GM12875 (cell line): ENCODE measurements at regions not wholly inside any gene's neighbourhood (a gene's known extent, or its start where the extent isn't known, plus 50 kb on each side); places are given as distances from the start of the nearest gene placed in this dataset.

Experiments used
- H3K4me3 ChIP-seq: one replicate; pipeline ENCODE4 v1.5.1; 2011; ENCODE audit warnings: low read depth, low read length, control low read depth
- TF ChIP-seq, protein P1 (sequence below): IDR thresholded peaks from 2 replicates; pipeline ENCODE4 v1.5.1; 2011; ENCODE audit warnings: low read depth, mild to moderate bottlenecking, control low read depth, inconsistent platforms, low read length, moderate library complexity, borderline replicate concordance; ENCODE audit not compliant: insufficient read depth

DNA sequence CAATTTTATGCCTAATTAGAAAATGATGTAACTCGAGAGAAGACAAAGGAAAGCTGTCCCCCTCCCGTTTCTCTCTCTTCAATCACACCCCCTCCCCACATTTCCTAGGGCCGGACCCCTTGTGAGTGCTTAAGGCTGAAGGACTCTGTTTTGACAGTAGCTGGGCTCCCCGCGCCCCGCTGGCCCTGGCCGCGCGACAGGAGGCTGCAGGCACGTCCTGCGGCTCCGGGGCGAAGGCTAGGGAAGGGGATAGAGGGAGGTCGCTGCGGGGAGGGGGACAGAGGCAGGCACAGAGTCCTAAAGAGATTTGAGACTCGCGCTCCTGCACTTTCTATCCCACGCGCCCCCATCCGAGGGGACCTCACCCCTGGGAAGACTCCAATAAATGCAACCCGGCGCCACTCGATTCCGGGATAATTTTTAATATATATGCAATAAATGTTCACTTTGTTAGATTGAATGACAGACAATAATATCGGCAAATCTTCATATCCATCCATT lies 56.2 kb upstream of the TMEM33 start:
- TF ChIP-seq, protein P1, sequence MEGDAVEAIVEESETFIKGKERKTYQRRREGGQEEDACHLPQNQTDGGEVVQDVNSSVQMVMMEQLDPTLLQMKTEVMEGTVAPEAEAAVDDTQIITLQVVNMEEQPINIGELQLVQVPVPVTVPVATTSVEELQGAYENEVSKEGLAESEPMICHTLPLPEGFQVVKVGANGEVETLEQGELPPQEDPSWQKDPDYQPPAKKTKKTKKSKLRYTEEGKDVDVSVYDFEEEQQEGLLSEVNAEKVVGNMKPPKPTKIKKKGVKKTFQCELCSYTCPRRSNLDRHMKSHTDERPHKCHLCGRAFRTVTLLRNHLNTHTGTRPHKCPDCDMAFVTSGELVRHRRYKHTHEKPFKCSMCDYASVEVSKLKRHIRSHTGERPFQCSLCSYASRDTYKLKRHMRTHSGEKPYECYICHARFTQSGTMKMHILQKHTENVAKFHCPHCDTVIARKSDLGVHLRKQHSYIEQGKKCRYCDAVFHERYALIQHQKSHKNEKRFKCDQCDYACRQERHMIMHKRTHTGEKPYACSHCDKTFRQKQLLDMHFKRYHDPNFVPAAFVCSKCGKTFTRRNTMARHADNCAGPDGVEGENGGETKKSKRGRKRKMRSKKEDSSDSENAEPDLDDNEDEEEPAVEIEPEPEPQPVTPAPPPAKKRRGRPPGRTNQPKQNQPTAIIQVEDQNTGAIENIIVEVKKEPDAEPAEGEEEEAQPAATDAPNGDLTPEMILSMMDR = no peak
- no peak overlapping the region for H3K4me3 ChIP-seq

DNA sequence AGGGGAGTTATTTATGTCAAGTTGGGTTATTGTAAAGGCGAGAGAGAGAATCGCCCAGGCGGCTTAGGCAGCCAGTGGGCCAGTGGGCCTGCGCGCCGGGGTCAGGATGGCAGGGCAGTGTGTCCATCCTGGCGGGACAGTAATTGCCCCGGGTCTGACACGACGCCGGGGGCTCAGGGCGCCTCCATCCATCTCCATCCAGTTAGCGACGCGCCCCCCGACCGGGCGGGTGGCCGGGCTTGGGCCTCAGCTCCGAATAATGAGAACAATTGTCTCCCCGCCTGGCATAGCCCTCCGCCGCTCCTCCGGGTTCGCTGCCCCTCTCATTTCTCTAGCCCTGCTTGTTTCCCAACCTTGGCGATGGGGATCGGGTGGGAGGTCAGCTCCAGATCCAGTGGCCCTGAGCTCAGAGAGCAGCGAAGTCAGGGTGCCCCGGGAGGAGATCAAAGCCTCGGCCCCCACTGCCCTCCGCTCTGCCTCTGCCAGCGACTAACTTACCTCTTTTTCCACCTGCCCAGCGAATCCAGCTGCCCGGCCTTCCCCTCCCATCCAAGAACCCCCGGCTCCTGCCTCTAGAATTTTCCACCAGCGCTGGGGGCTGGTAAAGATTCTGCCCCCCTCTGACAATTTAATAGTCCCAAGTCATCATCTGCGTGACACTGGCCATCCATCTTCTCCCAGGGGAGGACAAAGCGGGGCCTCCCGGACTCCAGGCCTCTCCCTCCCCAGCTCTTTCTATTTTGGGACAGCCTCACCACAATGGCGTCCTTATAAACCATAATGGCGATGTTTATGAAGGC lies 56.9 kb upstream of the TMEM33 start:
- TF ChIP-seq, protein P1 = no peak
- H3K4me3 ChIP-seq = no peak overlapping the region

DNA sequence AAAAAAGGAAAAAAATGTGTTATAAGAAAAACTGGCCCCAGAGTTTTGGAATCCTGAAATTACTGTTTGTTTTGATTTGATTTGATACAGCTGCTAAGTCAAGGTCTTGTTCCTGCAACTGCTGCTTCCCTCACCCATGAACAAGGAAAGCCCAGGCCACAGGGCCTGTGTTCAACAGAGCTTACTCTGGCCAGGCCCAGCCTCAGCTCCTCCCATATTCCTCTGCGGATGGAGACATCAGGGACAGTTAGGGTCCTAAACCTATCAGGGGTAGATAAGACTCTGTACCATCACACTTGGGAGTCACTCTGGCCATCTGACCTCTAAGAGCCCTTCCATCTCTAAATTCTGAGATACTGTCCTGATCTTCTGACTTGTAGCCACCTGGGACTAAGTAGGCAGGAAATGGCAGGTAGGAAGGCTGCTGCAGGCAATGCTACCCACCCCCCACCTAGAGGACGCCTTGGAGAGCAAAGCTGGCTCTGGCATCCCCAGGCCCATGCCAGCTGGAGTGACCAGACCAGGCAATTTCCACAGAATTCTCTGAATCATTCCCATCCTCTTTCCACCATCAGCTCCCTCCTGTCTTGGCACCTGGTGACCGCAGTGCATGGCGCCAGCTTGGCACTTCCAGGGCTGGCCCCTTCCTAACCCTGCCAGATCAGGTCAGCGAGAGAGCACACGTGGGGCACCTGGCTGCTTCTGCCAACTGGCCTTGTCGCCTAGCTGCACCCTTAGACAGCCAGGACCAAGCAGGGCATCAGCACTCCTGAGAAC lies 58.0 kb upstream of the TMEM33 start:
- TF ChIP-seq, protein P1 = no peak
- no peak overlapping the region for H3K4me3 ChIP-seq

GRCh38 chr4:41874873-41875272 lies 60.4 kb upstream of the TMEM33 start:
- H3K4me3 ChIP-seq = no peak overlapping the region
- TF ChIP-seq, protein P1 = no peak

- H3K4me3 ChIP-seq = no peak overlapping the region
- TF ChIP-seq, protein P1 = no peak
Observed at GRCh38 chr4:41874398-41874797, 60.8 kb upstream of the TMEM33 start.

- TF ChIP-seq, protein P1 = no peak
- H3K4me3 ChIP-seq = no peak overlapping the region
Observed at GRCh38 chr4:41873380-41874295, 61.6 kb upstream of the TMEM33 start.
